ENCODE measurements at regions not wholly inside any gene's neighbourhood (a gene's known extent, or its start where the extent isn't known, plus 50 kb on each side); places are given as distances from the start of the nearest gene placed in this dataset.
"Not testable (repeated sequence)": the region's sequence is repeated elsewhere in the genome, so short reads cannot be mapped to it uniquely, and the experiment has no call there.

DNA sequence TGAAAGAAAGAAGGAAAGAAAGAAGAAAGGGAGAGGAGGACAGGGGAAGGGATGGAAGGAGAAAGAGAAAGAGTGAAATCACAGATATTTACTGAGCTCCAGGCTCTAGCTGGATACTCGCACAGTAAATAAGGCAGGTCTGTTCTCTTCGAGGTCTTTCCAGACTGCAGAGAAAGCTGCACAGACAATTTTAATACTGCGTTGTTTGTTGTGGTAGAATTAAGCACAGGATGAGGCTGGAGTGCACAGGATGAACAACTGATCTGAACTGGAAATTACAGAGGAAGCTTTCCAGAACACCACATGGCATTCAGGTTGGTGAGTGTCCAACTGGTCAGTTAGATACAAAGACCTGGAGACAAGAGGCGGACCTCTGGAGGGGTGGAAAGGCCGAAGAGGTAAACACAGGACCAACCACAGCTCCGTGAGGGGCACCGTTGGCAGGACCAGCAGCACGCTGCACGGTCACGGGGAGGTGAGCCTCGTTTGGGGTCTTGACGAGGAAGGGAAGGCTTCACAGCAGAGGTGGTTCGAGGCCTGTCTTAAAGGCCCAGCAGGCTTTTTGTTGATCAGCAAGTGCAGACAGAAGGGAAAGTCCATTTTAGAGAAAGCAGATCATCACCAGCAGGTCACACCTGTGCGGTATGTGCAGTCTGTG lies 121.7 kb downstream of the ATP6V0E2 start:
- not testable (repeated sequence) for DNase-seq

DNA sequence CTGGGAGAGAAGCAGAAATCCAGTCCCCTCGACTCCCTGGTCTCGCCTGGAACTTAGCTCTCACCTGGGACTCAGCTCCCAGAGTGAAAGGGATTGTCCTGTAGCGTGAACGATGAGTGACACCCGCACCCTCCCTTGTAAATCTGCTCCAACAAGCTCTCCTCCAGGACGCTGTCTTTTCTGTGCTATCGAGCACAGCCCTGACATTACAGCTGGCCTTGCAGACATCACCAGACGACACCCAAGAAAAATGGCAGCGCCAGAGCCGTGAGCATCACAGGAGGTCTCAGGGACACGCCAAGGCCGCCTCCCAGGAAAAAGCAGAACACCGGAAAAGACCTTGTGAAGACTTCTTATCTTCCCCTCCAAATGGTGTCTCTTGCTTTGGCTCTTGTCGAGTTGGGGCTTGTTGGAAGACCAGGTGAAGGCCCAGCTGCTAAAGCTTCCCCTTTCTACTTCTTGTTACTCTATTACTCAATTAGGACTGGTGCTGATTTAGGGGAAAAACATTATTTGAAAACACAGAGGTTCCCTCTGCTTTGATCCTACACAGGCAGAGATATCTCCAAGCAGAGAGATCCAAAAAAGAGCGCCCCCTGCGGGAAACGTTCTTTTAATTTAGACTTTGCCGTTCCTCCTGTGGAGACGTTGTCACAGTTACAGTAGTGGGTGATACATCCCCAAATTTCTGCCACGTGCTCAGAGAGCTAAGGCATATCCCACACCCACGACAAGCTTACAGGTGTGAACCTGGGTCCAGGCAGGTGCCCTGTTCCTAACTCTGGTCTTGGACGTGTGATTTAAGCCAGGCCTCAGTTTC lies 127.2 kb downstream of the ATP6V0E2 start:
- not testable (repeated sequence) for DNase-seq

DNA sequence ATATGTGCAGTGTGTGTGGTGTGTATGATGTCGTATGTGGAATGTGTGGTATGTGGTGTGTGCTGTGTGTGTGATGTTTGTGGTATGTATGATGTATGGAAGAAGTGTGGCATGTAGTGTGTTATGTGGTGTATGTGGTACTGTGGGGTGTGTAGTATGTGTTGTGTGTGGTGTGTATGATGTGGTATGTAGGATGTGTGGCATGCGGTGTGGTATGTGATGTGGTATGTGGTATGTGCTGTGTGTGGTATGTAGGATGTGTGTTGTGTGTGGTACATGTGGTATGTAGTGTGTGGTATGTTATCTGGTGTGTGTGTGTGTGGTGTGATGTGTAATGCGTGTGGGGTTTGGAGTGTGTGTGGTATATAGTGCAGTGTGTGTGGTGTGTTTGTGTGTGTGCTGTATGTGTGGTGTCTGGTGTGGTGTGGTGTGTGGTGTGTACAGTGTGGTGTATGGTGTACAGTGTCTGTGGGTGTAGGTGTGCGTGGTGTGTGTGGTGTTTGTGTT lies 129.6 kb downstream of the ATP6V0E2 start:
- DNase-seq = no peak

DNA sequence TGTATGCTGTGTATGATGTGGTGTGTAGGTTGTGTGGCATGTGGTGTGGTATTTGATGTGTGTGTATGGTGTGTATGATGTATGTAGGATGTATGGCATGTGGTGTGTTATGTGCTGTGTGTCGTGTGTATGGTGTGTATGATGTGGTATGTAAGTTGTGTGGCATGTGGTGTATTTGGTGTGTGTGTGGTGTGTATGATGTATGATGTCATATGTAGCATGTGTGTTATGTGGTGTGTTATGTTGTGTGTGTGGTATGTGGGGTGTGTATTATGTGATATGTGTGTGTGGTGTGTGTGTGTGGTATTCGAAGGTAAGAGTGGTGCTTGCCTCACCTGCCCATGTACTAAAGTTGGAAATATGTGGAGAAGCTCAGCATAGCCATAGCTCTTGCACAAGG lies 130.2 kb downstream of the ATP6V0E2 start:
- DNase-seq = not testable (repeated sequence)

DNA sequence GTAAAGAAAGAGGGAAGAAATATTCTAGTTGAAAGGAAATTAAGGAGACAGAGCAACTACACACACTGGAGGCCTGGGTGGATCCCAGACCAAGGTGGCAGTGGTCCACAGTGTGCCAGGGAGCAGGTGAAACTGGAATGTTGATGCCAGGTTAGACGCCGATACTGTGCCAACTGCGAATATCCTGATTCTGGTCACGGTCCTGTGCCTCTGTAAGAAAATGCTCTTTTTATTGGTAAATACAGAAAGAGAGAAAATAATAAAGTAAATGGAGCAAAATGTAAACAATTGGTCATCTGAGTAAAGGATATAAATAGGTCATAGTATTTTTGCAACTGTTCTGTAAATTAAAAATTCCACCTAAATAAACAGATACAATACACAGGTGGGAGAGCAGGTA lies 131.1 kb downstream of the ATP6V0E2 start:
- not testable (repeated sequence) for DNase-seq

DNA sequence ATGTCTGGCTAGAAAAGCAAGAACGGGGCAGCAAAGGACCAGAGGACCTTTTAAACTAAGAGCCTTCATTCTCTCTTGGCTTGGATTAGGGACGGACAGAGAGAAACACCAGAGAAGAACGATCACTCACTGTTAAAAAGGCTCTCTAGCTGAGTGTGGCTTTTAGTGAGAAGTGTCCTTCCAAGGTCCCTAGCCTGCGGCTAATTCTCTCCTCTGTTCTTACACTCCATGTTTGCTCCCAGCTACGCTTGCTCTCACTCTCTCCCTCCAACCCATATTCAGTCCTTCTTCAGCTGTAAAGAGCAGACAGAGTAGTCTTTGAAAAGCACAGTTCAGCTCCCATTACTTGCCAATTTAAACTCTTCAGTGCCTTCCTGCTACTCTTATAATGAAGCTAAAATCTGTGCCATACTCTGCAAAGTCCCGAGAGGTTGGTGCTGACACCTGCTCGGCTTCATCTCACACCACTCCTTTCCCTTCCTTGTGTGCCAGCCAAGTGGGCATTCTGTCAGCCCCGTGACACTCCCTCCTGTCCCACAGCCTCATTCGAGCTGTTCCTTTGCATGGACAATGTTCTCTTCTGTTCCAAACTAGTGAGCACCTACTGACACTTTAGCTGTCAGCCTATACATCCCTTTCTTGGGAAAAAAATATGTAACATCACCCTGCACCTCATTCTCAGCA lies 136.0 kb downstream of the ATP6V0E2 start:
- not testable (repeated sequence) for DNase-seq

DNA sequence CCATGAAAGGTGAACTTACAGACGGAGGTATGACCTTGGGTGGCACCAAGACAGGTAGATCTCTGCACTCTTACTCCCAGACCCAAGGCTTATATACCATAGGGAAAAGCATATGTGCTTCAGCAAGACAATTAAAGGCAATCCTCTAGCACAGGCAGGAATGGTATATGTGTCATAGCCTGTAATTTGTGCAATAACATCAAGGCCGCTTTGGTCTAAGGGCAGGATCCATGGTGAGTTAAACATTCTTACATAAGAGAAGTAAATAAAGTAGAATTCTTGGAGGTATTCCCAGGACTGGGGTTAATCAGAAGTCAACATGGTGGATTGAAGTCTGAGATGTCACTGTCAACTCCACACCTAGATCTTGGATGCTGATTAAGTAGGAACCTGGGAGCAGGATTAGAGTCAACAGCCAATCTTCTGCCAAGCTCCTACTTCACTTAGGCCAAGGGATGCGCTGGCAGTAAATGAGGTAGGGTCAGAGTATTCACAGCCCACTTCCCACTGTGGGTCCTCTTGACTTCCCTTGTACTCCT lies 143.0 kb downstream of the ATP6V0E2 start:
- not testable (repeated sequence) for DNase-seq

DNA sequence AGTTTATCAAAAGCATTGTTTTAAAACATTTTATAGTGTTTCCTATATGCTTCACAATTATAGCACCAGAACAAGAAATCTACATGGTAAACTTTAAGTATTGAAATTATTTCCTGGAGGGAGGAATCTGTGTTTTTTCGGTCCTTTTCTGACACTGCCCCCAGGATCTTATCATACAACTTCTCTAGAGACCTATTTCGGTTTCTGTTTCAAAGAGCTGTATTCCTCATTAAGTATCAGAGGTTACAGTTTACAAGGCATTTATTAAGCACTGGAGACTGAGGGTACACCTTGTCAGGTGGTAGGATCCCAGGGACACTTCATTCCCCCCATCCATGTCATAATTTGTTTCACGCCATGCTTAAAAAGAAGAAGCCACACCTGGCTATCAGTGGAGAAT lies 146.4 kb downstream of the ATP6V0E2 start:
- DNase-seq = not testable (repeated sequence)

DNA sequence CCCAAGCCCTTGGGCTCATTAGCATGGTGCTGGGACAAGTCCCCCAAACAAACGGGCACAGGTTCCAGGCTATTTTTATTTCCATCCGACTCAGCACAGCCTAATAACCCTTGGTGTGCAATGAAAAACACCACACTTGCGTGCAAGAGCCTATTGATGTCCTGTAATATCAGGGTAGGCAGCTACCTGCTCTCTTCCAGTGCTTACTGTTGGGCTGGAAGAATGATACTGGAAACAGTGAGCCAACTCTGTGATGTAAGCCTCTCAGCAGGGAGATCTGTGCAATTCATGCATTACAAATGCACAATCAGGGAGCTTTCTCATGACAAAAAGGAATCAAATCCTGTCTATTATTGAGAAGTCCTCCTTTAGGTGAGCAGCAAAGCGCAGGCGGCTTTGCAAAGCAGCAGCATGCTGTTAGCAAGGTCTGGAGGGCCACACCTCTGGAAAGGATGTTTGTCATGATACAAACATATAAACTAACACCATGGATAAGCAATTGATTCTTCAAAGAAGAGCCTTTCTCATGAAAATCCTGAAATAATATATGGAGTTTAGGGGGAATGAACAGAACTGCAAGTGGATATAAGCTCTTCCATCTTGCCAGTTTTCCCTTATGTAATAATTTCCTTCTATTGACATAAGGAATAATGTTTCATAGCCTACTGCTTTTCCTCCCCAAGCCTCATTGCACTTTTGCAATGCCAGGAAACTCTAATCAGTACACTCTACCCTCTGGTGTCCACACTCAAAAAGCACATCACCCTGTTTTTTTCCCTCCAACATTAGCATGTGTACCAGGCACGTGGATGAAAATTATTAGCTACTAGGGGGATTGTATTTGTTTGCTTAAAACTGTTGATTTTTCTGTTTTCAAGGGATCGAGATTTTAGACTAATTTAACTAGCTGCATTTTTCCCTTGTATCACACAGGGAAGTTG lies 151.1 kb downstream of the ATP6V0E2 start:
- DNase-seq = peak; percentile 29

DNA sequence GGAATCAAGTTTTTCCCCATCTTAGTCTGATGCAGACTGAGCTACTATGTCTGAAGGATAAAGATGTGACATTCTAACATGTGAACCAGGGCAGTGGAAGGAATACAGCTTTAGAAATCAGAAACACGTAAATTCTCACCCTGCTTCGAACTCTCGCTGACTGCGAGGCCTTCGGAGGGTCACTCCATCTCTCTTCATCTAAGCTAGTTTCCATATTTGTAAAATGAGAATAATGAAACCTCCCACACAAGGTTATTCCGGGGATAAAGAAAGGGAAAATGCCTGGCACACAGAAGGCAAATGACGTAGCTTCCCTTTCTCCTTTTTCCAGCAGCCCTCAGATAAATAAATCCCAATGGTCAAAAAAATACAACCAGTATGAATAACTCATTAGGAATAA lies 152.0 kb downstream of the ATP6V0E2 start:
- not testable (repeated sequence) for DNase-seq

DNA sequence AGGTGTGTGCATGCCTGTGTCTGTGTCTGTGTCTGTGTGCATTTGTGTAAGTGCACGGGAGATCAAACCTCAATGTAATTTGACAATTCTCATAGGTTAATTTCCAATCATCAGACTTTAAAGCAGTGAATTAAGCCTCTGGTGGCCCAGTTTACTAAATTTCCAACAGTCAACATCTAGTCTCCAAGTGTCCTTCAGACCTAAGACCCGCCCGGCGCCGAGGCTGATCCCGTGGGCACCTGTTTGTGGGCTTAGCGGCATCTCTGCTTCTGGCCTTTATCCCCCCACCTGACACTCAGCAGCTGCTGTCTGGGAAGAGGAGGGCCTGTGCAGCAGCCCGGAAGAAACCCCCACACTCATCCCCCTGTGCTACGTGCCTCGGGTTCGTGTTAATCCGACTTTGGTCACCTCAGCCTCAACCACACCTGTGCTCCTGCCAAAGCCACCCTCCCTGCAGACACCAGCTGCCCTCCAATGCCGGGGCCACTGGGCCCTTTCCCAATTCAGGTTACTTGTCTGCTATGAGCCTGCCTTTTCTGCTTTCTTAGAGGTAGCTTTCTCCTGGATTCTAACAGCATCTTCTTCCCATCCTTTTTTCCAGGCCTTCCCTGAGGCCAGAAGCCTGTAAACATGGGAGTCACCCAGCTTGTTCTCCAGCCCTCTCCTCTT lies 154.7 kb downstream of the ATP6V0E2 start:
- DNase-seq = peak; percentile 30

DNA sequence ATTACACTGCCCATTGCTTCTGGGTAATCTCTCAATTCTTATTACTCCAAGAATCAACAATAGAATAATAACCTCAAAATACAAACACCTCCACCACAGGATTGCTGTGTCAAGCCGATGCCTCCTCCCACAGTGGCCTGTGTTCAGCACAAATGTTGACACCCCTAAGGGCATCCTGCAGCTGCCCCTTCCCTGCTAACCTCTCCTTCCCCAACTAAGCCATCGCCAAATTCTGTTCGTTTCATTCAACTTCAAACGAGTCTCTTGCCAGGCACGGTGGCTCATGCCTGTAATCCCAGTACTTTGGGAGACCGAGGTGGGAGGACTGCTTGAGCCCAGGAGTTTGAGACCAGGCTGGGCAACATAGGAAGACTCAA lies 155.2 kb downstream of the ATP6V0E2 start:
- not testable (repeated sequence) for DNase-seq

DNA sequence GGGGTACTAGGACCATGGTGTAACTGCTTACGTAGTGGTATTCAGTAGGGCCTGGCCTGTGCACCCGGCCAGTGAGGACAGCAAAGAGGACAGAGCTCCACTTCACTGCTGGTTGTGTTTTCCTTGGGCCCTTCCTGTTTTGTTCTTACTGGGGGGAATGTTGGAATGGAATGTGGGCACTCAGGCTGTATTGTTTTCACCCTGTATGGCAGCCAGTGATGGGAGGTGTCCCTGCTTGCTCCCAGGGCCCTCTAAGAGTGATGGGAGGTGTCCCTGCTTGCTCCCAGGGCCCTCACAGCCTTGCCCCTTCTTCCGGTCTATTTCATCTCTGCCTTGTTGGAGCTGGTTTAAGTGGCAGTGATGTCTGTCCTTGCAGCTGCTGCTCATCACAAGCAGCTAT lies 158.0 kb downstream of the ATP6V0E2 start:
- not testable (repeated sequence) for DNase-seq

DNA sequence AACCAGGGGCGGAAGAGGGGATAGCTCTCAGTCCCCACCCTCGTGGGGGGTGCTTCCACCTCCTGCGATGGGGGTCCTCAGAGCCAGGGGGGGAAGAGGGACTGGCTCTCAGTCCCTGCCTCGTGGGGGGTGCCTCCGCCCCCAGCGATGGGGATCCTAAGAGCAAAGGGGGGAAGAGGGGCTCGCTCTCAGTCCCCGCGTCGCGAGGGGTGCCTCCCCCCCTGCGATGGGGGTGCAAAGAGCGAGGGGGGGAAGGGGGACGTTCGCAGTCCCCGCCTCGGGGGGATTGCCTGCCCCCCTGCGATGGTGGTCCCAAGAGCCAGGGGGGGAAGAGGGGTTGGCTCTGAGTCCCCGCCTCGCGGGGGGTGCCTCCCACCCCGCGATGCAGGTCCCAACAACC lies 159.9 kb downstream of the ATP6V0E2 start:
- not testable (repeated sequence) for DNase-seq

DNA sequence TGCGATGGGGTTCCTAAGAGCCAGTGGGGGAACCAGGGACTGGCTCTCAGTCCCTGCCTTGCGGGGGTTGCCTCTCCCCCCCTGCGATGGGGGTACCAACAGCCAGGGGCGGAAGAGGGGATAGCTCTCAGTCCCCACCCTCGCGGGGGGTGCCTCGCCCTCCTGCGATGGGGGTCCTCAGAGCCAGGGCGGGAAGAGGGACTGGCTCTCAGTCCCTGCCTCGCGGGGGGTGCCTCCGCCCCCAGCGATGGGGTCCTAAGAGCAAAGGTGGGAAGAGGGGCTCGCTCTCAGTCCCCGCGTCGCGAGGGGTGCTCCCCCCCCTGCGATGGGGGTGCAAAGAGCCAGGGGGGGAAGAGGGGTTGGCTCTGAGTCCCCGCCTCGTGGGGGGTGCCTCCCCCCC lies 162.0 kb downstream of the ATP6V0E2 start:
- not testable (repeated sequence) for DNase-seq

DNA sequence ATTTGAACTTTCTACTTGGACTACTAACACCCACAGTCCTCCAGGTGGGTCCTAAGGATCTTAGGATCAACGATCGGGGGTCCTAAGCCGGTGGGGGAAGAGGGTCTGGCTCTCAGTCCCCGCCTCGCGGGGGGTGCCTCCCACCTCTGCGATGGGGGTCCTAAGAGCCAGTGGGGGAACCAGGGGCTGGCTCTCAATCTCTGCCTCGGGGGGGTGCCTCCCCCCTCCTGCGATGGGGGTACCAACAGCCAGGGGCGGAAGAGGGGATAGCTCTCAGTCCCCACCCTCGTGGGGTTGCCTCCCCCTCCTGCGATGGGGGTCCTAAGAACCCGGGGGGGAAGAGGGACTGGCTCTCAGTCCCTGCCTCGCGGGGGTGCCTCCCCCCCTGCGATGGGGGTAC lies 165.3 kb downstream of the ATP6V0E2 start:
- DNase-seq = not testable (repeated sequence)

DNA sequence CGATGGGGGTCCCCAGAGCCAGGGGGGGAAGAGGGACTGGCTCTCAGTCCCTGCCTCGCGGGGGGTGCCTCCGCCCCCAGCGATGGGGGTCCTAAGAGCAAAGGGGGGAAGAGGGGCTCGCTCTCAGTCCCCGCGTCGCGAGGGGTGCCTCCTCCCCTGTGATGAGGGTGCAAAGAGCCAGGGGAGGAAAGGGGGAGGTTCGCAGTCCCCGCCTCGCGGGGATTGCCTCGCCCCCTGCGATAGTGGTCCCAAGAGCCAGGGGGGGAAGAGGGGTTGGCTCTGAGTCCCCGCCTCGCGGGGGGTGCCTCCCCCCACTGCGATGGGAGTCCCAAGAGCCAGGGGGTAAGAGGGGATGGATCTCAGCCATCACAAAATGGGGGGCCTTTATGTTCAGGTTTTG lies 168.5 kb downstream of the ATP6V0E2 start:
- not testable (repeated sequence) for DNase-seq

DNA sequence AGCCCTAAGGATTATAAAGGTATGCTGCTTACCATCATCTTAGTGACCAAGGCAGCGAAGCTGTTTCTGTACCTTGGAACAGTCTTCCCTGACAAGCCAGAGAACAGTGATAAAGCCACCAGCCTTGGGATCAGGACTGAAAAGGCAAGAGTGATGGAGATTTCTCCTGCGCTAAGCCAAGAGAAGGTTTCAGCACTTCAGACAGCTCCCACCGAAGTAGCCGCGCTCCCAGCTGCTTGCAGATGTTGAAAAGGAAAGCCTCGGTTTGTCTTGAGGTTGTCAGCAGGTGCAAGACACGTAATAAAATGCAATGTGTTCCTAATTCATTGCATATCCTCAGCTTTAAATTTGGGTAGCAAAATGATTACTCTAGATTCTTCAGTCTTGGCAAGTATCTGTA lies 171.0 kb downstream of the ATP6V0E2 start:
- DNase-seq = peak; percentile 43

DNA sequence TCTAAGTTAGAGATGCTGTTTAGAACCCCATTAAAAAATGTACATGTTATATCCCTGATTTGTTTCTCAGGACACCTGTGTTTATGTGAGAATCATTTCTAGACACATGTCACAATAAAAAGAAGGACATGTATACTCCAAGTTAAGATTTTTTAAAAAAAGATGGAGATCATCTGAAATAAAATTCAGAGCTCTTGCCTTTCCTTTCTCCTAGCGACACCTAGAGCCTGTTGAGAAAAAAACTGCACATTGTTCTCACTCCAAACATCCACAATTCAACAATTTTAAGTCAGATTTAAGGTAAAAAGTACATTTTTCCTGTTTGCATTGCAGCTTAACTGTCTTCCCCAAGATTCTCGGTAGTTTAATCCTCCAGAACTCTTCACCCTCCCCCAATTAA lies 171.8 kb downstream of the ATP6V0E2 start:
- DNase-seq = not testable (repeated sequence)

DNA sequence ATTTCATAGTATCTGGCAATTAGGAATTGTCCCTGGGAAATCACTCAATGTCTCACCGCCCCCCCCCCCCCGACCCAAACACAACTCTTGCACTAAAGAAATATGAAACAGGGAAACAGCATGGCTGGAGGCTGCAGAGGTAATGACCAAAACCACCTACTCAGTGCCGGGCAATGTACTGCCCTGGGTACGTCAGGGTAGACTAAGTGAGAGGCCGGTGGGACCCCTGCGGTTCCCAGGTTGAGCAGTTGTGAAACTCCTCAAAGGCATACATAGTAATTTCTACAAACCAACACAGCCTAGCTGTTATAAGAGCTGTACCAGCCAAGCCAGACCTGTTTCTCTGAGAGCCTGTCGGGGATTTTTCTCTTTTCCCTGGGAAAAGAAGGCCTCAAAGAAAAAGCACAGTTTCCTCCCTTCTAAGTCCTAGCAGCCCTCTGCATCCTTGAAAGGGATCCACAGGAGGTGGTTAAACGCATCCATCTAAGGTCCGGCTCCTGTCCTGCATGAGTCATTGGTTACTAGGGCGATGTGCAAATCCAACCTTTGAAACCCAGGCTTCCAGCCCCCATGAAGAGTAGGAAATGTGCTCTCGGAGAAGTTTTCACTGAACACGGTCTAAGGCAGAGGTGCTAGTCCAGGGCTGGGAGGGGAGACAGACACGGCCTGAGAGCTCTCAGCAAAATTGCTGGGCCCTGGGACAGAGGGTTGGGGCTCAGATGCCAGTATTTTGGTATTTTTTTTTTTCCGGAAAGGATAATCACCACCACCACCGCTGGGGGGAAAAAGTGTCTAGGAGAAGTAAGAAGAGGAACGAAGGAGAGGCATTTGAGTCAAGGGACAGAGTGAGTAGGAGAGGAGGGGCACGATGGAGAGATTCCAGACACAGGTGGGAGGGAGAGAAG lies 172.8 kb downstream of the ATP6V0E2 start:
- peak; percentile 31 for DNase-seq
